DND-41 (cell line): ENCODE measurements at regions not wholly inside any gene's neighbourhood (a gene's known extent, or its start where the extent isn't known, plus 50 kb on each side); places are given as distances from the start of the nearest gene placed in this dataset.

Experiments
- ATAC-seq: fragments of 200-7000 bp; cut with Tn5 transposase; 3 replicates; pipeline ENCODE4 v1.9.1; 2021; ENCODE audit warnings: low read depth; ENCODE audit not compliant: insufficient read depth
- DNase-seq: peaks from one replicate; pipeline ENCODE4 v3.0.0-alpha.2; 2020
- H2AFZ ChIP-seq: 2 replicates; pipeline ENCODE4 v1.6.0; 2012; ENCODE audit warnings: low read depth, low read length
- H3K27ac ChIP-seq: 2 replicates; pipeline ENCODE4 v1.5.1; 2012; ENCODE audit warnings: low read length, inconsistent platforms
- H3K27me3 ChIP-seq: fragments of 200-600 bp; sonication (generic); 2 replicates; pipeline ENCODE4 v1.6.0; 2012; ENCODE audit warnings: low read length, mild to moderate bottlenecking, inconsistent platforms; ENCODE audit not compliant: insufficient read depth, poor library complexity
- H3K36me3 ChIP-seq: 2 replicates; pipeline ENCODE4 v1.5.1; 2012; ENCODE audit warnings: low read length, inconsistent platforms; ENCODE audit not compliant: insufficient read depth
- H3K4me1 ChIP-seq: 2 replicates; pipeline ENCODE4 v1.5.1; 2012; ENCODE audit warnings: mild to moderate bottlenecking, low read length; ENCODE audit not compliant: insufficient read depth
- H3K4me2 ChIP-seq: 2 replicates; pipeline ENCODE4 v1.6.0; 2012; ENCODE audit warnings: mild to moderate bottlenecking, moderate library complexity, low read length, inconsistent platforms; ENCODE audit not compliant: insufficient read depth
- H3K4me3 ChIP-seq, 2 experiments: fragments of 200-600 bp in 1 of 2; shearing (Covaris generic) in 1 of 2; 2 replicates each; pipeline ENCODE4 v1.5.1; 2012 to 2016; ENCODE audit warnings: inconsistent platforms in 2 of 2, low read length in 2 of 2, mild to moderate bottlenecking in 2 of 2, low read depth in 1 of 2, moderate library complexity in 1 of 2
- H3K79me2 ChIP-seq: 2 replicates; pipeline ENCODE4 v1.6.0; 2012; ENCODE audit warnings: low read length, inconsistent platforms; ENCODE audit not compliant: insufficient read depth
- H3K9ac ChIP-seq: 2 replicates; pipeline ENCODE4 v1.6.0; 2012; ENCODE audit warnings: low read depth, mild to moderate bottlenecking, inconsistent platforms, low read length, moderate library complexity
- H3K9me3 ChIP-seq: 2 replicates; pipeline ENCODE4 v1.5.1; 2012; ENCODE audit warnings: low read length, moderate library complexity, mild to moderate bottlenecking, inconsistent platforms; ENCODE audit not compliant: insufficient read depth, severe bottlenecking
- H4K20me1 ChIP-seq: 2 replicates; pipeline ENCODE4 v1.6.0; 2012; ENCODE audit warnings: low read length; ENCODE audit not compliant: insufficient read depth
- CTCF ChIP-seq: IDR thresholded peaks from 2 replicates; pipeline ENCODE4 v1.5.1; 2012; ENCODE audit warnings: borderline replicate concordance, low read length, moderate library complexity, mild to moderate bottlenecking; ENCODE audit not compliant: poor library complexity, severe bottlenecking; ENCODE audit errors: extremely low read depth
- EZH2 ChIP-seq: IDR thresholded peaks from 3 replicates; pipeline ENCODE4 v1.6.1; 2012; ENCODE audit warnings: borderline replicate concordance, low read depth, mild to moderate bottlenecking, moderate library complexity, low read length, inconsistent platforms; ENCODE audit not compliant: severe bottlenecking

DNA sequence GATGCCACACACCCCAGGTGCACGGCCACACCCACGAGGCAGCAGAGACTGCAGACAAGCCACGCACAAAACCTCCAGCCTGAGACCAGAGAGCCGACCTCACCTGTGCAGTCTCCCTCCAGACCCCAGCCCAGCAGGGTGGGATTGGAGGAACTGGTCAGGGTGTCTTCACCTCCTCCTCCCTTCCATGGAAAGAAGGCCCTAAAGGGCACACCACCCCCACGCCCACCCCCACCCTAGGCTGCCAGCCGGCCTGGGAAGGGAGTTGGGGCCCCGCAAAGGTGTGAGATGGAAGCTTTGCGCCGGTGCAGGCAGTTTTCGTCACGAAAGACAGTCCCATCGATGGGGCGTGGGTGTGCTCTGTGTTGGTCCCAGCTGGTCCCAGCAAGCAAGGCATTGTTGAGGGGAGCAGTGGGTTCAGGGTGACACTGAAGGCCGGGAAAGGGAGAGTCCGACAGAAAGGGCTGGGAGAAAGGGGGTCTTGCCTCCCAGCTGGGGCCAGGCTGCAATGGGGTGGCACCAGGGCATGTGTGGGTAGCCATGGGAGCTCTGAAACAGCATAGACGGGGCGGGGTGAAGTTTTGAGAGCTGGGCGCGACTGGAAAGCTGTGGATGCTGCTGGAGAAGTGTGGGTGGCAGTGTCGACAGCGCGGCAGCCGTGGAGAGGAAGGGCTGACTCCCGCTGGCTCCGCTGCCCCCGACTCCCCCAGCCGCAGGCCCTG lies 349.2 kb downstream of the GLRX3 start:
- Histone ChIP-seq H2AFZ (no peak overlapping the region), H3K79me2 (no peaks in the 10 kb centered on the region), H4K20me1 (no peaks in the 10 kb centered on the region), H3K9ac (no peak overlapping the region), H3K4me3 (no peak overlapping the region), H3K27me3 (no peaks in the 10 kb centered on the region), H3K27ac (no peak overlapping the region), H3K4me1 (no peaks in the 10 kb centered on the region), H3K9me3 (no peaks in the 10 kb centered on the region), H3K4me2 (no peak overlapping the region), H3K36me3 (no peaks in the 10 kb centered on the region)
- ATAC-seq (no peak), DNase-seq (no peak)
- TF ChIP-seq EZH2 (no peak), CTCF (no peak)

- no peak overlapping the region for H2AFZ ChIP-seq
- H3K27ac ChIP-seq: no peak overlapping the region
- ATAC-seq (no peak), DNase-seq (no peak)
- H3K9me3 ChIP-seq: no peaks in the 10 kb centered on the region
- H3K4me1 ChIP-seq: no peaks in the 10 kb centered on the region
- H3K4me2 ChIP-seq: no peak overlapping the region
- TF ChIP-seq CTCF: no peak
- TF ChIP-seq EZH2: no peak
- H3K36me3 ChIP-seq: no peaks in the 10 kb centered on the region
- no peak overlapping the region for H3K9ac ChIP-seq
- no peaks in the 10 kb centered on the region for H3K27me3 ChIP-seq
- H3K4me3 ChIP-seq: no peak overlapping the region
- H4K20me1 ChIP-seq: no peaks in the 10 kb centered on the region
- H3K79me2 ChIP-seq: no peaks in the 10 kb centered on the region
Measured at GRCh38 chr10:130485958-130486895, 350.0 kb downstream of the GLRX3 start.

- Histone ChIP-seq H2AFZ (no peak overlapping the region), H3K4me1 (no peaks in the 10 kb centered on the region), H3K27ac (no peak overlapping the region), H4K20me1 (no peaks in the 10 kb centered on the region), H3K4me2 (no peak overlapping the region), H3K9ac (no peak overlapping the region), H3K36me3 (no peaks in the 10 kb centered on the region), H3K4me3 (no peak overlapping the region), H3K9me3 (no peaks in the 10 kb centered on the region), H3K79me2 (no peaks in the 10 kb centered on the region), H3K27me3 (no peaks in the 10 kb centered on the region)
- ATAC-seq (no peak), DNase-seq (no peak)
- TF ChIP-seq CTCF: no peak
- no peak for TF ChIP-seq EZH2
Measured at GRCh38 chr10:130486906-130487305, 350.7 kb downstream of the GLRX3 start.
